ENCODE measurements at regions not wholly inside any gene's neighbourhood (a gene's known extent, or its start where the extent isn't known, plus 50 kb on each side); places are given as distances from the start of the nearest gene placed in this dataset.

GRCh38 chr5:164071671-164072070 is 566.3 kb downstream of the MAT2B start:
- Histone ChIP-seq H4K20me1 (no peaks in the 10 kb centered on the region), H3K27me3 (no peaks in the 10 kb centered on the region), H3K9ac (no peak overlapping the region), H3K4me2 (no peak overlapping the region), H3K4me3 (no peak overlapping the region), H3K36me3 (no peaks in the 10 kb centered on the region), H3K9me3 (no peaks in the 10 kb centered on the region), H3K4me1 (no peaks in the 10 kb centered on the region), H3K27ac (no peak overlapping the region)
- TF ChIP-seq Cebpa-rat (IDR thresholded peaks at IDR 0.05), result no peak

GRCh38 chr5:164073081-164073480 is 567.7 kb downstream of the MAT2B start:
- no peaks in the 10 kb centered on the region for H4K20me1 ChIP-seq
- no peak overlapping the region for H3K27ac ChIP-seq
- H3K36me3 ChIP-seq, result no peaks in the 10 kb centered on the region
- H3K9ac ChIP-seq, result no peak overlapping the region
- H3K4me3 ChIP-seq, result no peak overlapping the region
- no peak overlapping the region for H3K4me2 ChIP-seq
- no peaks in the 10 kb centered on the region for H3K9me3 ChIP-seq
- no peaks in the 10 kb centered on the region for H3K4me1 ChIP-seq
- TF ChIP-seq Cebpa-rat (IDR thresholded peaks at IDR 0.05), result no peak
- no peaks in the 10 kb centered on the region for H3K27me3 ChIP-seq

GRCh38 chr5:164076556-164076955 is 571.1 kb downstream of the MAT2B start:
- H3K4me3 ChIP-seq, result no peak overlapping the region
- H3K4me2 ChIP-seq, result no peak overlapping the region
- H3K9ac ChIP-seq, result no peak overlapping the region
- no peak for TF ChIP-seq Cebpa-rat (IDR thresholded peaks at IDR 0.05)
- no peaks in the 10 kb centered on the region for H3K36me3 ChIP-seq
- no peaks in the 10 kb centered on the region for H3K4me1 ChIP-seq
- no peak overlapping the region for H3K27ac ChIP-seq
- no peaks in the 10 kb centered on the region for H3K9me3 ChIP-seq
- no peaks in the 10 kb centered on the region for H4K20me1 ChIP-seq
- no peaks in the 10 kb centered on the region for H3K27me3 ChIP-seq

- H3K4me3 ChIP-seq, result no peak overlapping the region
- H4K20me1 ChIP-seq, result no peaks in the 10 kb centered on the region
- H3K36me3 ChIP-seq, result no peaks in the 10 kb centered on the region
- H3K27me3 ChIP-seq, result no peaks in the 10 kb centered on the region
- peaks cover 6% of the 10 kb centered on the region; the same call in 1 of the 2 replicates for H3K4me1 ChIP-seq
- H3K9ac ChIP-seq, result no peak overlapping the region
- no peak for TF ChIP-seq Cebpa-rat (IDR thresholded peaks at IDR 0.05)
- no peak overlapping the region for H3K4me2 ChIP-seq
- peaks cover 3% of the 10 kb centered on the region; the same call in 1 of the 2 replicates for H3K9me3 ChIP-seq
- H3K27ac ChIP-seq, result no peak overlapping the region
These were observed 584.9 kb downstream of the MAT2B start for GRCh38 chr5:164090358-164090757.

GRCh38 chr5:164091836-164092235 is 586.4 kb downstream of the MAT2B start:
- Histone ChIP-seq H3K36me3 (no peaks in the 10 kb centered on the region), H4K20me1 (no peaks in the 10 kb centered on the region), H3K27ac (no peak overlapping the region), H3K9ac (no peak overlapping the region), H3K4me2 (no peak overlapping the region), H3K4me3 (no peak overlapping the region), H3K27me3 (no peaks in the 10 kb centered on the region), H3K9me3 (peaks cover 3% of the 10 kb centered on the region; the same call in 1 of the 2 replicates), H3K4me1 (peaks cover 6% of the 10 kb centered on the region; the same call in 1 of the 2 replicates)
- TF ChIP-seq Cebpa-rat (IDR thresholded peaks at IDR 0.05), result no peak

- no peaks in the 10 kb centered on the region for H3K36me3 ChIP-seq
- H3K9ac ChIP-seq, result no peak overlapping the region
- no peak overlapping the region for H3K4me2 ChIP-seq
- no peak overlapping the region for H3K4me3 ChIP-seq
- no peak for TF ChIP-seq Cebpa-rat (IDR thresholded peaks at IDR 0.05)
- H3K4me1 ChIP-seq, result peaks cover 6% of the 10 kb centered on the region; the same call in 1 of the 2 replicates
- no peak overlapping the region for H3K27ac ChIP-seq
- no peaks in the 10 kb centered on the region for H4K20me1 ChIP-seq
- no peaks in the 10 kb centered on the region for H3K27me3 ChIP-seq
- peaks cover 2% of the 10 kb centered on the region; the same call in 1 of the 2 replicates for H3K9me3 ChIP-seq
These were observed 588.9 kb downstream of the MAT2B start for GRCh38 chr5:164094291-164094690.

GRCh38 chr5:164097749-164098148 is 592.3 kb downstream of the MAT2B start:
- no peak for TF ChIP-seq Cebpa-rat (IDR thresholded peaks at IDR 0.05)
- Histone ChIP-seq H3K4me1 (peaks cover 6% of the 10 kb centered on the region; the same call in 1 of the 2 replicates), H3K27ac (no peak overlapping the region)

GRCh38 chr5:164098531-164098930 is 593.1 kb downstream of the MAT2B start:
- H3K27ac ChIP-seq, result no peak overlapping the region
- no peak overlapping the region for H3K9ac ChIP-seq
- no peak overlapping the region for H3K4me3 ChIP-seq
- no peaks in the 10 kb centered on the region for H3K27me3 ChIP-seq
- no peak for TF ChIP-seq Cebpa-rat (IDR thresholded peaks at IDR 0.05)
- H3K36me3 ChIP-seq, result no peaks in the 10 kb centered on the region
- H4K20me1 ChIP-seq, result no peaks in the 10 kb centered on the region
- no peak overlapping the region for H3K4me2 ChIP-seq
- H3K4me1 ChIP-seq, result peaks cover 6% of the 10 kb centered on the region; the same call in 1 of the 2 replicates
- no peaks in the 10 kb centered on the region for H3K9me3 ChIP-seq

More at GRCh38 chr5:164097749-164098148, 592.3 kb downstream of the MAT2B start:
- H3K4me2 ChIP-seq, result no peak overlapping the region
- no peaks in the 10 kb centered on the region for H3K27me3 ChIP-seq
- no peak overlapping the region for H3K4me3 ChIP-seq
- H3K36me3 ChIP-seq, result no peaks in the 10 kb centered on the region
- no peak overlapping the region for H3K9ac ChIP-seq
- H3K9me3 ChIP-seq, result no peaks in the 10 kb centered on the region
- no peaks in the 10 kb centered on the region for H4K20me1 ChIP-seq

- Histone ChIP-seq H3K4me2 (no peak overlapping the region), H3K4me3 (no peak overlapping the region), H3K9ac (no peak overlapping the region), H4K20me1 (no peaks in the 10 kb centered on the region), H3K36me3 (no peaks in the 10 kb centered on the region), H3K27me3 (no peaks in the 10 kb centered on the region), H3K4me1 (peaks cover 6% of the 10 kb centered on the region; the same call in 1 of the 2 replicates), H3K9me3 (no peaks in the 10 kb centered on the region), H3K27ac (no peak overlapping the region)
- TF ChIP-seq Cebpa-rat (IDR thresholded peaks at IDR 0.05), result no peak
These were observed 593.6 kb downstream of the MAT2B start for GRCh38 chr5:164098979-164099378.

GRCh38 chr5:164115420-164115819 is 610.0 kb downstream of the MAT2B start:
- Histone ChIP-seq H3K4me1 (peaks cover 7% of the 10 kb centered on the region), H3K27ac (no peak overlapping the region), H3K27me3 (no peaks in the 10 kb centered on the region), H3K4me3 (no peak overlapping the region), H3K9me3 (peaks cover 6% of the 10 kb centered on the region; the same call in 1 of the 2 replicates), H3K4me2 (no peak overlapping the region), H3K9ac (no peak overlapping the region), H4K20me1 (no peaks in the 10 kb centered on the region), H3K36me3 (no peaks in the 10 kb centered on the region)
- no peak for TF ChIP-seq Cebpa-rat (IDR thresholded peaks at IDR 0.05)
